ENCODE measurements at regions not wholly inside any gene's neighbourhood (a gene's known extent, or its start where the extent isn't known, plus 50 kb on each side); places are given as distances from the start of the nearest gene placed in this dataset.

- Histone ChIP-seq H3K36me3 (no peaks in the 10 kb centered on the region), H3K4me3 (replicated peaks in 1 of 3) (no peak overlapping the region), H3K9me3 (no peaks in the 10 kb centered on the region)
These were observed 629.8 kb upstream of the SEMA6A start for GRCh38 chr5:117204404-117204803.

GRCh38 chr5:117203584-117203983 lies 629.0 kb upstream of the SEMA6A start:
- H3K9me3 ChIP-seq, result no peaks in the 10 kb centered on the region
- intact Hi-C loops (cut with DNase I), result no loop called here
- H3K4me1 ChIP-seq, result no peaks in the 10 kb centered on the region
- WGBS, 2 donors, result 95% methylated on average over 2 of the region's 2 CpGs
- H3K27ac ChIP-seq, result no peak overlapping the region
- H3K4me3 ChIP-seq (replicated peaks in 1 of 3), result no peak overlapping the region
- no peak for DNase-seq
- H3K27me3 ChIP-seq, result no peaks in the 10 kb centered on the region
- TF ChIP-seq POLR2A (IDR thresholded peaks at IDR 0.05) (no peak), CTCF (IDR thresholded peaks at IDR 0.05) (no peak)
- H3K36me3 ChIP-seq, result no peaks in the 10 kb centered on the region

More at GRCh38 chr5:117204404-117204803, 629.8 kb upstream of the SEMA6A start:
- DNase-seq, result no peak
- Histone ChIP-seq H3K27ac (no peak overlapping the region), H3K4me1 (no peaks in the 10 kb centered on the region), H3K27me3 (no peaks in the 10 kb centered on the region)
- 78 to 83% methylated on average over 4 of the region's 4 CpGs for WGBS, 2 donors
- intact Hi-C loops (cut with DNase I), result no loop called here
- TF ChIP-seq CTCF (IDR thresholded peaks at IDR 0.05), result no peak
- no peak for TF ChIP-seq POLR2A (IDR thresholded peaks at IDR 0.05)

- H3K36me3 ChIP-seq, result no peaks in the 10 kb centered on the region
- H3K27ac ChIP-seq, result no peak overlapping the region
- H3K27me3 ChIP-seq, result no peaks in the 10 kb centered on the region
- no peaks in the 10 kb centered on the region for H3K4me1 ChIP-seq
- WGBS, 2 donors, result 30 to 35% methylated on average over 1 of the region's 1 CpG
- H3K4me3 ChIP-seq (replicated peaks in 1 of 3), result no peak overlapping the region
- DNase-seq, result no peak
- TF ChIP-seq POLR2A (IDR thresholded peaks at IDR 0.05) (no peak), CTCF (IDR thresholded peaks at IDR 0.05) (no peak)
- H3K9me3 ChIP-seq, result no peaks in the 10 kb centered on the region
- intact Hi-C loops (cut with DNase I), result no loop called here
These were observed 626.4 kb upstream of the SEMA6A start for GRCh38 chr5:117201001-117201400.

GRCh38 chr5:117195076-117195475 lies 620.5 kb upstream of the SEMA6A start:
- no peaks in the 10 kb centered on the region for H3K27me3 ChIP-seq
- no peak overlapping the region for H3K4me3 ChIP-seq (replicated peaks in 1 of 3)
- no peak overlapping the region for H3K27ac ChIP-seq
- H3K4me1 ChIP-seq, result no peaks in the 10 kb centered on the region
- TF ChIP-seq POLR2A (IDR thresholded peaks at IDR 0.05) (no peak), CTCF (IDR thresholded peaks at IDR 0.05) (no peak)
- intact Hi-C loops (cut with DNase I), result no loop called here
- no peaks in the 10 kb centered on the region for H3K9me3 ChIP-seq
- H3K36me3 ChIP-seq, result no peaks in the 10 kb centered on the region
- DNase-seq, result no peak

GRCh38 chr5:117191251-117191650 lies 616.6 kb upstream of the SEMA6A start:
- Histone ChIP-seq H3K4me1 (no peaks in the 10 kb centered on the region), H3K27ac (no peak overlapping the region), H3K36me3 (no peaks in the 10 kb centered on the region), H3K9me3 (no peaks in the 10 kb centered on the region), H3K4me3 (replicated peaks in 1 of 3) (no peak overlapping the region), H3K27me3 (no peaks in the 10 kb centered on the region)
- no peak for DNase-seq
- 86% methylated on average over 2 of the region's 2 CpGs for WGBS, 2 donors
- TF ChIP-seq POLR2A (IDR thresholded peaks at IDR 0.05), result no peak
- TF ChIP-seq CTCF (IDR thresholded peaks at IDR 0.05), result no peak
- intact Hi-C loops (cut with DNase I), result no loop called here

Measured in thyroid gland (tissue), 4 donors.